Lower leg skin (tissue), 3 donors: ENCODE measurements at regions not wholly inside any gene's neighbourhood (a gene's known extent, or its start where the extent isn't known, plus 50 kb on each side); places are given as distances from the start of the nearest gene placed in this dataset.

Experiments used
- CTCF ChIP-seq, 3 donors: fragments of 450-650 bp; IDR thresholded peaks; one replicate each; pipeline ENCODE4 v1.5.1; 2016; ENCODE audit warnings: antibody characterized with exemption in 3 of 3, mild to moderate bottlenecking in 3 of 3, moderate library complexity in 2 of 3
- POLR2A ChIP-seq, 2 donors: fragments of 450-650 bp; IDR thresholded peaks; one replicate each; pipeline ENCODE4 v1.6.1; 2016 to 2017; ENCODE audit warnings: antibody characterized with exemption in 2 of 2, mild to moderate bottlenecking in 1 of 2, moderate library complexity in 1 of 2

- TF ChIP-seq CTCF (IDR thresholded peaks at IDR 0.05) (no peak), POLR2A (IDR thresholded peaks at IDR 0.05) (no peak)
These were observed 154.7 kb upstream of the ANKH start for GRCh38 chr5:15026011-15026893.
